GM21390 (cell line): ENCODE measurements at regions not wholly inside any gene's neighbourhood (a gene's known extent, or its start where the extent isn't known, plus 50 kb on each side); places are given as distances from the start of the nearest gene placed in this dataset.
"Not testable (repeated sequence)": the region's sequence is repeated elsewhere in the genome, so short reads cannot be mapped to it uniquely, and the experiment has no call there.

Experiments used
- ATAC-seq: cut with Tn5 transposase; IDR thresholded peaks from one replicate; pipeline ENCODE4 v1.9.1; 2021; ENCODE audit not compliant: unreplicated experiment

GRCh38 chr11:106276859-106277436 is 199.5 kb downstream of the AASDHPPT start:
- no peak for ATAC-seq

- no peak for ATAC-seq
Measured at GRCh38 chr11:106277484-106277883, 200.0 kb downstream of the AASDHPPT start.

GRCh38 chr11:106278391-106278790 is 200.9 kb downstream of the AASDHPPT start:
- no peak for ATAC-seq

GRCh38 chr11:106280036-106280435 is 202.6 kb downstream of the AASDHPPT start:
- no peak for ATAC-seq

GRCh38 chr11:106281455-106282173 is 204.2 kb downstream of the AASDHPPT start:
- no peak for ATAC-seq

GRCh38 chr11:106286881-106287504 is 209.5 kb downstream of the AASDHPPT start:
- ATAC-seq = no peak

DNA sequence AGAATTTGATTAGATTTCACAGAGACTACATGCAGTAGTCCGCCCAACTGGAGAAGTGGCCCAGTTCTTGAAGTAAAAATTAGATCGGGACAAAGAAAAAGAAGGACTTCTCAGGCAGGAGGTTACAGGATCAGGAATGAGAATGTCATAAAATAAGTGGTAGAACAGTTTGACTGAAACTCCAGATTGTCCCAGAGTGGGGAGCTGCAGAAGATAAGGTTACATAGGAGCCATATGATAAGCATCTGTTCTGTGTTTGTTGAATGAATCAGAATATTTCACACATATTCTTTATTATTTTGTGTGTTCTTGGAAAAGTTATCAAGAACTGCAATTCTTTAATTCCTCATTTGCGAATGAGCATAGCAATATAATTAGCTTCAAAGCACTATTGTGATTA is 210.6 kb downstream of the AASDHPPT start:
- ATAC-seq = no peak

DNA sequence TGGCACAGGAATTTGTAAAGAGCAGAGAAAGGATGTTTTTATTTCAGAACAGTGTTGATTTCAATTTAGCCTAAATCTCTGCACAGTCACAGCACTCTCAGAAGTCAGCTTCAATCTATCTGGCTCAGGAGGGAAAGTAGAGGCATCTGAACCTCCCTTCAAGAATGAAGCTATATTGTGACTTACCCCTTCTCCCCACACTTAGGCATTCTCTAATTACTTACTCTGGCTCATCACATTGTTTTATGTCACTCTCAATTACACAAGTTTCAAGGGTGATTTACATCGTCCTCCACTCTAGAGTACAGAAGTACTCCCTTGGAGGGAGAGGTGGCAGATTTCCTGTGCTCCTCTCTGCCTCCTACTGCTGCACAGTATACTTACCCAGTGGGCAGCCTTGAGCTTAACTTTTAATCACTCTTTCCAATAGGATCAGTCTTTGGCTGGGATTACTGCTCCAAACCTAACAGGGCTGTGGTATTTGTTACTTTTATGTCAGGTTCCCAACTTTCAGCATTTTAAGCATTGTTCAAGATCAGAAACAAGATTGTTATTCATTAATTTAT is 211.4 kb downstream of the AASDHPPT start:
- no peak for ATAC-seq

- ATAC-seq = no peak
Measured at GRCh38 chr11:106292526-106292925, 215.1 kb downstream of the AASDHPPT start.

DNA sequence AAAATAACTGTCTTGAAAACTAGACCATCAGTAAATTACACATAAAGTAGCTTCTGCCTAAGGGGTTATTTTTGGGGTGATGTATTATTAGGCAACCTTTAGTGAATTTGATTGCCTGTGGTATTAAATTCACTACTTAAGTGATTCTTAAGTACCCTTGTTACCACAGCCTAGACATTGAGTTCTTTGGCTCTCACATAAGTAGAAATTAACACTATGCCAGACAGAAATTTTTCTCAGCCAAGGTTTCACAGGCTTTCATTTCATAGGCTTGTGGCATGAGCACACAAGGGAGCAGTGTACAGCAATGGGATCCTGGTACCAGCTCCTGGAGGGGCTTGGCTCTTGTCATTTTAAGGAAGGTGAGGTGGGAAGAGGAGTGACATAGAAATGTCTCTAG is 218.5 kb downstream of the AASDHPPT start:
- ATAC-seq = no peak

DNA sequence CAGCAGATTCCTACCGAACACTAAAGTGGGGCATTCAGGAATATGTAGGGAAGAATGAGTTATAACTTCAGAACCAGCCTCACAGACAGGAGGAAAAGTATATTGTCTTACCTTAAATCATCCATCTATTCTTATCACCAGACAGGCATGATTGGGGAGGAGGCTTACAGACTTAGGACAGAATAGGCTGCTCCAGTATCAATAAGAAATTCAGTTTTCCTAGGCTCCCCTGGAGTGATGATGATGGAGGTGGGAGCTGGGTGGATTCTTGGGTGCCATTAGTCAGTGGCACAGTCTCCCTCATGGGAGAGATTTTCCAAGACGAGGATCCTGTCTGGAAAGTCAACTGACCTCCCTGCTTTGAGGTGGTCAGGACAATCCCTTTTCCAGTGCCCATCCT is 225.0 kb downstream of the AASDHPPT start:
- no peak for ATAC-seq

- no peak for ATAC-seq
Measured at GRCh38 chr11:106304274-106304673, 226.8 kb downstream of the AASDHPPT start.

DNA sequence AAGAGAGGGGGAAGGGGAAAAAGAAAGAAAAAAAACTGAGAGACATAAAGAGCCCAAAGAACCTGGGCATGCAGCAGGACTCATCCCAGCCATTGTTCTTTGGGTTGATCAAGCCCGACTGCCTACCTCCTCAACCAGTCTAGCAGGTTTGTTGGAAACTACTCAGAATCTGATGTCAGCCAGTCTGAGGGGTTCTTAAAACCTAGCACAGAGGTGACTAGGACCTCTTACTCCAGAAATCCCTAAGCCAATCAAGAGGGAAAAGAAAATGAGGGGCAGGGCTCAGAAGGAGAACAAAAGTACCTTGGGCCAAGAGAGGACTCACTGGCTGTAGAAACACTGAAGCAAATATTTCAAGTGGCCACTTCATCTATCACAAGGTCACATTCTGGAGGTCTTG is 228.0 kb downstream of the AASDHPPT start:
- no peak for ATAC-seq

- no peak for ATAC-seq
Measured at GRCh38 chr11:106306942-106307341, 229.5 kb downstream of the AASDHPPT start.

GRCh38 chr11:106309070-106309684 is 231.7 kb downstream of the AASDHPPT start:
- no peak for ATAC-seq

DNA sequence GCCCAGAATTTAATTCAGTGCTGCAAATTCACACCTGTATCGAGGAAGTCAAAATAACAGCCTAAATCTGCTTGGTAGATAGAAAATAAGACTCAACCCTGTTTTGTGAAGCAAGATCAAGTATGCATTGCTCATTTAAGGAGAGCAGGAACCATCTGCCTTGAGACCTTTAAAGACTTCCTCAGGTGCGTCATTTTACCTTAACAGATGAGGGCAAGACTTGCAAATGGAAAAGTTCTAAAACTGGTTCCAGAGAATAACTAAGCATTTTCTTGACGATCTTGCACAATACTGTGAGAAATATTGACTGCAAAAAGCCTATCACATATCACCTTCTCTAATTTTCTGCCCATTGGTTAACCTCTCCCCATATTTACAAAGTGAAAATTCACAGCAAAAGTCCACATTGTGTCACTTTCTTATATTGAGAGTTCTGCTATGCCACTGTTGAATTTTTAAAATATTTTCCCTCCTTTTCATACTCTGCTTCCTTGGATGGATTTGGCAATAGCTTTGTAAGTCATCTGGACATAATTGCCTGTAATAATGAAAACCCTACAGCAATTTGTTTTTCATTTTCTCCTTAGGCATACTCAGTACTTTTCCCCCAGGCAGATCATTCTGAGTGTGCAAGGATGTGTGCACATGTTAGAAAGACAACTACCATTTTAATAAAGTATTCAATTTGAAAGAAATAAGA is 234.2 kb downstream of the AASDHPPT start:
- ATAC-seq = no peak

DNA sequence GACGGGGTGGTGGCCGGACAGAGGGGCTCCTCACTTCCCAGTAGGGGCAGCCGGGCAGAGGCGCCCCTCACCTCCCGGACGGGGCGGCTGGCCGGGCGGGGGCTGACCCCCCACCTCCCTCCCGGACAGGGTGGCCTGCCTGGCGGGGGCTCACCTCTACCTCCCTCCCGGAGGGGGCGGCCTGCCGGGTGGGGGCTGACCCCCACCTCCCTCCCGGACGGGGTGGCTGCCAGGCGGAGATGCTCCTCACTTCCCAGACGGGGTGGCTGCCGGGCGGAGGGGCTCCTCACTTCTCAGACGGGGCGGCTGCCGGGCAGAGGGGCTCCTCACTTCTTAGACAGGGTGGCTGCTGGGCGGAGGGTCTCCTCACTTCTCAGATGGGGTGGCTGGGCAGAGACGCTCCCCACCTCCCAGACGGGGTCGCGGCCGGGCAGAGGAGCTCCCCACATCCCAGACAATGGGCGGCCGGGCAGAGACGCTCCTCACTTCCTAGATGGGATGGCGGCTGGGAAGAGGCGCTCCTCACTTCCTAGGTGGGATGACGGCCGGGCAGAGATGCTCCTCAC is 239.8 kb downstream of the AASDHPPT start:
- not testable (repeated sequence) for ATAC-seq

- ATAC-seq = no peak
Measured at GRCh38 chr11:106321601-106322000, 244.1 kb downstream of the AASDHPPT start.

DNA sequence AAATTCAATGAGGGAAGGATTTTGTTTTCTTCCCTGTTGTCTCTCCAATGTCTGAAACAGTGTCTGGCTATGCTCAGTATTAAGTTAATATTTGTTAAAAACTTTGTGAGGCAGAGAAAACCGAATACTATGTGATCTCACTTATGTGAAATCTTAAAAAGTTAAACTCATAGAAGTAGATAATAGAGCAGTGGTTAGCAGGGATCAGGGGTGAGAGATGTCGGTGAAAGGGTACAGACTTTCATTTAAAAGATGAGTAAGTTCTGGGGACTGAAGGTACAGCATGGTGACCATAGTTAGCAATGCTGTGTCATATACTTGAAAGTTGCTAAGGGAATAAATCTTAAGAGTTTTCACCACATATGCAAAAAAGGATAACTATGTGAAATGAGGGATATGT is 244.6 kb downstream of the AASDHPPT start:
- no peak for ATAC-seq

DNA sequence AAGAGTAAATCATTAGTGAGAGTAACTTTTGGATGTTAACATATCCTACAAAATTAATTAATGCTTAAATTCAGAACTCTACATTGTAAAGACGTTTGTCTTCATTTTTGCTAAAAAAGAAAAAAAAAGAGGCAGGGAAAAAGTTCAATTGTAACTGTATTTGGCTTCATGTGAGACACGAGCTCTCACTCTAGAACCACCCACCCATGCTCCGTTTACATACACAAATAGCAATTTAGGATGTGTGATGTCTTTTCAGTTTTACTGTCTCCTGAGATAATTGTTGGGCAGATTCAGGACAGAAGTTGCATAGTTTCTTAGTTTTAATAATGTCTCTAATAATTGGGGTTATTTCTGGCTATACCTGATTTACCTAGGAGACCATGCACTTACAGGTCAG is 248.6 kb downstream of the AASDHPPT start:
- no peak for ATAC-seq

GRCh38 chr11:106327134-106327533 is 249.7 kb downstream of the AASDHPPT start:
- ATAC-seq = no peak
